DMS 273 (cell line): ENCODE measurements at regions not wholly inside any gene's neighbourhood (a gene's known extent, or its start where the extent isn't known, plus 50 kb on each side); places are given as distances from the start of the nearest gene placed in this dataset.
"Not testable (repeated sequence)": the region's sequence is repeated elsewhere in the genome, so short reads cannot be mapped to it uniquely, and the experiment has no call there.

ENCODE experiments used
- DNase-seq: peaks from one replicate; lab custom pipeline; 2025; ENCODE audit not compliant: unreplicated experiment; lab: John Stamatoyannopoulos, UW

DNA sequence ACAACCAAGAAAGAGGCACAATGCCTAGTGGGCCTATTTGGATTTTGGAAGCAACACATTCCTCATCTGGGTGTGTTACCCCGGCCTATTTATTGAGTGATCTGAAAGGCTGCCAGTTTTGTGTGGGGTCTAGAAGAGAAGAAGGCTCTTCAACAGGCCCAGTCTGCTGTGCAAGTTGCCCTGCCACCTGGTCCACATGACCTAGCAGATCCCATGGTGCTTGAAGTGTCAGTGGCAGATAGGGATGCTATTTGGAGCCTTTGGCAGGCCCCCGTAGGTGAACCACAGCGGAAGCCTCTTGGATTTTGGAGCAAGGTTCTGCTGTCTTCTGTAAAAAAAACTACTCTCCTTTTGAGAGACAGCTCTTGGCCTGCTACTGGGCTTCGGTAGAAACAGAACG lies 820.1 kb downstream of the TMTC2 start:
- no peak for DNase-seq

DNA sequence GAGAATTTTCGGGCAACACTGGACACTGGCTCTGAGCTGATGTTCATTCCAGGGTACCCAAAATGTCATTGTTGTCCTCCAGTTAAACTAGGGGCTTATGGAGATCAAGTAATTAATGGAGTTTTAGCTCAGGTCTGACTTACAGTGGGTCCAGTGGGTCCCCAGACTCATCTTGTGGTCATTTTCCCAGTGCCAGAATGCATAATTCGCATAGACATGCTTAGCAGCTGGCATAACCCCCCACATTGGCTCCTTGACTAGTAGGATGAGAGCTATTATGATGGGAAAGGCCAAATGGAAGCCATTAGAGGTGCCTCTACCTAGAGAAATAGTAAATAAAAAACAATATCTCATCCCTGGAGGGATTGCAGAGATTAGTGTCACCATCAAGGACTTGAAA lies 818.9 kb downstream of the TMTC2 start:
- no peak for DNase-seq

DNA sequence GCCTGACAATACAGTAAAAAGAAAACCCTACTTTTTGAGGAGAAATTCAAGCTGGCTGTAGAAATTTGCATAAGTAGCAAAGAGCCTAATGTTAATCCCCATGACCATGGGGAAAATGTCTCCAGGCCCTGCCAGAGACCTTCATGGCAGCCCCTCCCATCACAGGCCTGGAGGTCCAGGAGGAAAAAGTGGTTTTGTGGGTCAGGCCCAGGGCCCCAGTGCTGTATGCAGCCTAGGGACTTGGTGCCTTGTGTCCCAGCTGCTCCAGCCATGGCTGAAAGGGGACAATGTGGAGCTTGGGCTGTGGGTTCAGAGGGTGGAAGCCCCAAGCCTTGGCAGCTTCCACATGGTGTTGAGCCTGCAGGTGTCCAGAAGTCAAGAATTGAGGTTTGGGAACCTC lies 813.2 kb downstream of the TMTC2 start:
- DNase-seq = not testable (repeated sequence)

DNA sequence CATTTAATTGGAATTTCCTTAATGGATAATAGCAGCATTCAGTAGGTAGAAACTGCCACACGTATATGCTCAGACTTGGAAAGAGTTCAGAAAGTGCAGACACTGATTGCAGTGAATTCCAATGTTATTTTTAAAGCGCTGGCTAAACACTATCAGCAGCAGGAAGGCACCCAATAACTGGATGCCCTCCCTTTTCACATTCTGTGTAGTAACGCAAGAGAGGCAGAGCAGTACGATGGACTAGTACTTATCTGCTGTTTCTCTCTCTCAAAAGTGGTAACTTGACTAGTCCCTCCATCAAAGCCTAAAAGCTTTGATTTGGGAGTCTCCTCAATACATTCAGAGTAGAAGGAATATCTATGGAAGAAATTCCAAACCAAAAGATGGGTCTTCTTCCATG lies 791.0 kb downstream of the TMTC2 start:
- no peak for DNase-seq

DNA sequence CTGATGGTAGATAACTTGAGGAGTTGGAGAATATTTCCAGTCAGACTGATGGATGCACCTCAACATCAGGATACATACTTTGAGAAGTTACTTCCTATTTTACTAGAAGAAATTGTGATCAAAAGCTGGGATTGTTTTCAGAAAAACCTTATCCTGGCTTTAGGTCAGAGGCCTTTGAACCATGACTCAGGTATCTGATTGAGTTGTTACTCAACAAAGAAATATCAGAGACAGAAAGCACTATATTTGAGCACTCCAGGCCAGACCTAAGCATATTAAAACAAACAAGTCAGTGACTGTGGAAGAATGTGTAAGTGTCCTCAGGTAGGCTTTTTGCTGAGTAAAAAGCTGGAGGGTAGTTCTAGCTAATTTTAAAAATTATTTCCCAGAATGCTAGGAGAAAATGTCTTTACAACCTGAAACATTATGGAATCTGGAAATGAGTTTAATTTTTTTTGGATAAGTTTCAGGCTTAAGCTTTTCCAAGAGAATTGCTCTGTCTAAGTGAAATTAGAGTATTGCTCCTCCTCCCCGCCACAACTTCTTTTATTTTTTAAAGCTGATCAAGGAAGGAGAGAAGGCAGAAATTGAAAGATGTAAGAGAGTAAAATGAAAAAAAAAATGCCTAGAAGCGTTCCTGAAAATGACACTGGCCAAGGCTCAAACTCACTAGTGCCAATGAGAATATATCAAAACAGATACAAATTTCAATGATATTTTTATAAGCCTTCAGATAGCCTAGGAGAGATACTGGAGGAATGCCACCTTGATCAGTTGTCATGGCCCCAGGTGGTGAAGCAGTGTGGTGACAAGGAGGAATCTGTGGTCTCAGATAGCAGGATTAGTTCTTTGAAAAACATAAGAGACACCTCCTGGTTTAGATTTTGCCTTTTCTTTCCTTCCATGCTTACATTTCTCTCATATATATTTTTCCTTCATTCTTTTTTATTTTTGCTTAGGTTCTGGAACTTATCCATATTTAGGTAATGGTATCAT lies 790.3 kb downstream of the TMTC2 start:
- no peak for DNase-seq

DNA sequence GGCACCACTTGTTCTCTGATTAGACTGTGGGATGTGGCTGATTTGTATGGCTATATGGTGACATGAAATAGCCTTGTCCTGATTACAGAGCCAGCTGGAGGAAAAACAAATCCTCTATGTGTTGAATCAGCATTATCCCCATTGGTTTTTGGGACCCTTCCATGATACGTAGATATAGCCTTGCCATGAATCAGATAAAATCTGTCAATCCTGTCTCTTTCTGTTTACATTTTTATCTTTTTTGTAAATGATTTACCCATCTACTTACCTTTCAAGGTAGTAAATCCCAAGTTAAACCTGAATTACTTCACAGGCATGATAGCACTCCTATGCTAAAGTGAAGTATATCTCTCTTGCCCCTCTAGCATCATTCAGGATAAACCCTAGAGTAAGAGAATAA lies 789.3 kb downstream of the TMTC2 start:
- no peak for DNase-seq

DNA sequence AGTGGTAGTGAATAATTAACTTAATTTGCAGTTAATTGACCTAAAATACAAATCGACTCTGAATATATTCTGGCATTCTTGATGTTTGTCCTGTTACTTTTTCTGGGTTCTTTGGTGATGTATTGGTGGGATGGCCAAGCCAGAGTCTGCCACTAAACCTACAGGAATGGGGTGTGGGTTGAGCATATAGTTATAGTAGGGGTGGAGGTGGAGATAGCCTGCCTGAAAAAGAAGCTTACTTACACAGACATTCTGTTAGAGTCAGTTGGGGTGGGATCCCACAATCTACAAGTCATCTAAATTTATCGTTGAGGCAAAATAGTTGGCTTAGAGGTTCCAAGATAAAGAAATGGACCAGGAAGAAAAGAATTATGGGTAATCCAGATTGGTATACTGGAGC lies 787.7 kb downstream of the TMTC2 start:
- DNase-seq = no peak

DNA sequence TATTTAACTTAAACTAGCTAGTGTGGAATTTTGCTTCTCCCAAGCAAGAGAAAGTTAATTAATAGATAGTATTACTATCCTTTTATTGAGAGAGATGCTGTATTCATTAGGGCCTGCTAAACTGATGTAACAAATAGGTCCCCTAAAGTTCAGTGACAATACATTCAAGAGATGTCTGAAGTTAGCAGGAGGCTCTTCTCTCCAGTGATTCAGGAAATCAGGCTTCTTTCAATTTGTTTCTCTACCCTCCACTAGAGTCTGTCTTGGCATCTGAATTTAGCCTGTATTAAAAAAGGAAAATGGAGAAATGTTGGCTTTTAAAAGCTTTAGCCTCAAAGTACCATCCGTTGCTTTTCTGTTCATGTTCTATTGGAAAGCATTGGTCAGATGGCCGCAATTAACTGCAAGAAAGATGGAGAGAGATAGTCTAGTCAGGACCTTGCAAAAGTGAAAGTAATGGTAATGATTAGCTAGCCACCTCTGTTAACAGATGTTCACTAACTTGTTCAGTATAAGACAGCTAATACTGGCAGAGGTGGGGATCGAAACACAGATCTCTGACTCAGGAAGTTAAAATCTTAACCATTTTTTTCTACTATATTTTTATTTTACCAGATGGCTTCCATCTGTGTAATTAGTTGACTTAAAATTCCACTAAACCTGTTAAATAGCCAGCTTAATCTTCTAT lies 786.8 kb downstream of the TMTC2 start:
- DNase-seq = peak; percentile 24

DNA sequence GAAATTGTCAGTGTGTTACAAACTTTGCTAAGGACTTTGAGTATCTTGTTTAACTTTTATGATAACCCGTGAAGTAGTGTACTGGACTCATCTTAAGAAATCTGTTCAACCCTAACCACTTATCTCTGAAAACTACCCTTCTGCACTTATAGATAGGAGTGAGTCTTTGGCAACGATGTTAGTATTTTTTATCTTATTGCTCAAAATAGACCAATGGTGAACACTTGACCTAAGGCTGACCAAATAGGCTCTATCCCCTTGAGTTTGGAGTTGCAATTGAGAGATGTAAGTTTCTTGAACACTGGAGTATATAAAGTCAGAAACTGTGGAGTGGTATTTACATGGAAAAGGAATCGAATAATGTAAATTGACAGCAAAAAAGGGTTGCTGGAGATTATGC lies 786.1 kb downstream of the TMTC2 start:
- DNase-seq = no peak

DNA sequence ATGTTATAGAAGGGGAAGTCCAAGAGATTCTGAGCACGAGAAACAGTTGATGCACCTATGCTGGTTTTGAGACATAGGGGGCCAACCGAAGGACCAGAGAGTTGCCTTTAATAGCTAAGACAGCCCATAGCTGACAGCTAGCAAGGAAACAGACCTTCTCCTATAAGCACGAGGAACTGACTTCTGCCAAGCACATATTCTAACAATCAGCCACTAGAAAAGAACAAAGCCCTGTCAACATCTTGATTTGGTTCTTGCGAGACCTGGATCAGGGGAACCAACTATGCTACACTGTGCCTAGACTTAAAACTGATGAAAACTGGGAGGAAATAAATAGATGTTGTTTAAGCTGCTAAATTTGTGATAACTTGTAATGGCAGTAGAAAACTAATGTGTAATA lies 785.6 kb downstream of the TMTC2 start:
- no peak for DNase-seq

DNA sequence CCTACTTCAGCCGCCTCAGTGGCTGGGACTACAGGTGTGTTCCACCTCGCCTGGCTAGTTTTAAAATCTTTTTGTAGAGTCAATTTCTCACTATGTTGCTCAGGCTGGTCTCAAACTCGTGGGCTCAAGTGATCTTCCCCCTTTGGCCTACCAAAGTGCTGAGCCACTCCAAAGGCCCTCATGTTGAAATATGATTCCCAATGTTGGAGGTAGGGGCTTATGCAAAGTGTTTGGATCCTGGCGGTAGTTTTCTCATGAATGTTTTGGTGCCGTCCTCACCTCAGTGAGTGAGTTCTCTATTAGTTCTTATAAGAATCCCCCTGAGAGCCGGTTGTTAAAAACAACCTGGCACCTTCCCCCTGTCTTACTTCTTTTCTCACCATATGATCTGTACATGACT lies 784.6 kb downstream of the TMTC2 start:
- no peak for DNase-seq

DNA sequence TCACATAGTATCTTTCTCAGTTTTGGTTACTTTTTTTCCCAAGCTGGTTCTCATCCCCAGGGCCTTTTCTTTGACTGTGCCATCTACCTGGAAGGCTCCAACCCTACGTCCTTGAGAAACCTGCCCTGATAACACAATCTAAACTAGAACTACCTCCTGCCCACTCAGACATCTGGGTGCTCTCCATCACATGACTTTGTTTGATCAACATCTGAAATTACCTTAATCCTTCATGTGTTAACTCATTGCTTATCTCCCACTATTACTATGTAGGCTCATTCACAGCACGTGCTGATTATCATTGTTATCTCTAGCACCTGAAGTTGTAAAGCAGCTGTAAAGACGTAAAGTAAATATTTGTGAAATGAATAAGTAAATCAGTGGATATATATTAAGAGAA lies 784.0 kb downstream of the TMTC2 start:
- DNase-seq = no peak

DNA sequence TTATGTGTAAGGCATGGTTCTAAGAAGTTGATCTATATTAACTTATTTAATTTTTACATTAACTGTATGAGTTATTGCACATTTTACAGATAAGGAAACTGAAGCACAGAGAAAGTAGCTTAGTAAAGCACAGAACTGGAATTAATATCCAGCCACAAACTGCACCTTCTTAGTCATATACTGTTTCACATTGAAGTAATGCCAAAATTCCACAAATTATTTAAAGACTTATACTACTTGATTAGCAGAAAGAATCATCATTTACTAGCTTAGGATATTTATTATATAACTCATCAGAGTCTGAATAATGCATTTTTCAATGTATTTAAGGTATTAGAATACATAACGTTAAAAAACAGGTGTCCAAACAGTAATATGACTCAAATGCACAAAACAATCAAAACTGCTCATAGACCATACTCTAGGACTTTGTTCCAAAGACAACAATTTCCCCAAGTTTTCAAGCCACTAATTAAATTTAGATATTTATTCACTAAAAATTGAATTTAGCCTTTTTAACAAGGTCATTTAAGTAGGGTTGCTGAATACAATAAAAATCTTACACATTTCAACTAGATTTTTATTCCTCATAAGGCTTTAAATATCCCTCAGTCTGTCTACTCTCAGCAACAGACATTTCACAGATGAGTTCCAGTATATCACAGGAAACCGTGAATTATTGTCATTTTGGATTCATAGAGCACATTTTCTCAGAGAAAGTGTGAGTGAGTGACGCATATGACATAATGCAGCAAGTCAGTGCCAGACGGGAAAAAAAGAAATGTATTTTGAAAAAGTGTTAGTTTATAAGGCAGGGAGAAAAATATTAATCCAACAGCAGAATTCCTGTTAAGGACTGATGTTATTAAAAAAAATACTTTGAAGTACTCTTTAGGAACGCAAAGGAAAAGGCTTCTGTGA lies 782.5 kb downstream of the TMTC2 start:
- DNase-seq = no peak

DNA sequence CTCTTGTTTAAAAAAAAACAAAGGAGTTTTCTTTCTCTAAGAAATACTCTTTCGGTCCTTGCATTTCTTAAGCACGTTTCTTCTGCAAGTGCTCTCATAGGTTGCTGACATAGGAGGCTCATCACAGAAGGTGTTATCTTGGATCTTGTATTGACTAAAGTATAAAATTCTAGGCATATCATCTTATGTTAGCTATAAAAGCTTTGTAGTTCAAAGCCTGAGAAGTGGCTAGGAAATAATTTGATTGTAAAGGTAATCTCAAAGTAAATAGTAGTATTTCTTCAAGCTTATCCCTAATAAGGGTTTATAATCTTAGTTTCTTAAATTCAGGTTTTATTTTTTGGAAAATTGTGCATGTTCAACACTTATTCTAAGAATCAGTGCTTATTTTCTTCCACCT lies 778.9 kb downstream of the TMTC2 start:
- no peak for DNase-seq

DNA sequence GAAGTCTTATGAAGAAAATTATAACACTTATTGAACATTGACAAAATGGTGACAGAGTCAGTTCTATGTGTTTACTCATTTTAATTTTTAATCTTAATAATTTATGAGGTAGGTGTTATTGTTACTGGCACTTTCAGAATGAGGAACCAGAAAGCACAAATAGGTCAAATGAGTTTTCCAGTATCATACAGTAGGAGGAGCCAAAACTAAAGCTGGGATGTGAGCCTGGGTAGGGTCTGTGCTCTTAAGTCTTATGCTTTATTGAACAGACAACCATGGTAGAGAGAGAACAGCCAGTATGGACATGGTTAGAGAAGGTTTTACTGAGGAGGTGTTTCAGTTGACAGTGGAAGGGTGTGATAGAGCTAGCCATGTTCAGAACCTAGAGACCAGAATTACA lies 775.7 kb downstream of the TMTC2 start:
- DNase-seq = peak; percentile 13

DNA sequence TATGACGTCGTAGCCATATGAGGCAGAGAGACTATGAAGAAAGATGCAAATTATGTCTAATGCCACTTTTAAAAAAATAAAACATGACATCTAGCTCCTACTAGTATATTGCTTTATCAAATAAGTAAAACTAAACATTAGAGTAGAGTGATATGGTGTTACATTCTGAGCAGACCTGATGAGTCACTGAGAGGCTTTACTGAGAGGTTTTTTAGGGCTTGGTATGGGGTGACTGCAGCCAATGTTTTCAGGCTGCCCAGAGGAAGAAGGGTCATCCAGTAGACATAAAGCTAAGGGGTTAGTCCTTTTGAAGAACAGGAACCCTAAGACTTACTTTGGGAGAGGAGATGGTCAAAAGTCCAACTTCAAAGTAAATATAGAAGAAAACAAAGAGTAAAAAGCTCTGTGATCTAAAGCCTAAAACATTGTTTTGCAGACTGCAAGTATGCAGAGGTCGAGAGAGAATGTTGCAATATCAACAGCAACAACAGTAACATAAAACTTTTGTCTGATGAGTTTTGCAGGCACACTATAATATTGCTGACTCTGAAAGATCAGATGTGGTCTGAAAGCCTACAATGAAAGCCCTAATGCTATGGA lies 774.7 kb downstream of the TMTC2 start:
- no peak for DNase-seq

DNA sequence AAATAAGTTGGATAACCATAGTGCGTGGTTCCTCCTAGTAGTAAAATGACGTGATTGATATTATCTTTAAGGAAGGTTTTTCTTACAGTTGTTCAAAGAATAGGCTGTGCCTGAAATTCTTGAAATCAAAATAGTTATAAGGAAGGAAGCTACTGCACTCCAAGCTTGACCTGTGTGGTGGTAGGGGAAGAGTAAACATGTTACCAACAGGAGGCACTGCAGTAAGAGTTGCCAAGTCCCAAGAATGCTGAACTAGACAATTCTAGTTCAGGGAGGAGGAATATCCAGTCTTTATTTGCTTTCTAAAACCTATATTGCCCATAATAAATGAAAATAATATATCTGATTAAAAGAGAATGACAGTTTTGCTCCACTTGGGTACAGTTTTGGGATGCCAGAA lies 764.5 kb downstream of the TMTC2 start:
- no peak for DNase-seq

DNA sequence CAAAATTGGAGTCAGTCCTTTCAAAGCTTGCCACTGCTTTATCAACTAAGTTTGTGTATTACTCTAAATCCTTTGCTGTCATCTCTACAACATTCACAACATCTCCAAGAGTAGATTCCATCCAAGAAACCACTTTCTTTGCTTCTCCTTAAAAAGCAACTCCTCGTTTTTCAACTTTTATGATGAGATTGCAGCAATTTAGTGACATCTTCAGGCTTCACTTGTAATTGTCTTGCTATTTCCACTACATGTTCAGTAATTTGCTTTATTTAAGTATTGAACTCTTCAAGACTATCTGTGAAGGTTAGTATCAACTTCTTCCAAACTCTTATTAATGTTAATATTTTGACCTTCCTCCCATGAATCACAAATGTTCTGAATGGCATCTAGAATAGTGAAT lies 747.9 kb downstream of the TMTC2 start:
- DNase-seq = no peak

DNA sequence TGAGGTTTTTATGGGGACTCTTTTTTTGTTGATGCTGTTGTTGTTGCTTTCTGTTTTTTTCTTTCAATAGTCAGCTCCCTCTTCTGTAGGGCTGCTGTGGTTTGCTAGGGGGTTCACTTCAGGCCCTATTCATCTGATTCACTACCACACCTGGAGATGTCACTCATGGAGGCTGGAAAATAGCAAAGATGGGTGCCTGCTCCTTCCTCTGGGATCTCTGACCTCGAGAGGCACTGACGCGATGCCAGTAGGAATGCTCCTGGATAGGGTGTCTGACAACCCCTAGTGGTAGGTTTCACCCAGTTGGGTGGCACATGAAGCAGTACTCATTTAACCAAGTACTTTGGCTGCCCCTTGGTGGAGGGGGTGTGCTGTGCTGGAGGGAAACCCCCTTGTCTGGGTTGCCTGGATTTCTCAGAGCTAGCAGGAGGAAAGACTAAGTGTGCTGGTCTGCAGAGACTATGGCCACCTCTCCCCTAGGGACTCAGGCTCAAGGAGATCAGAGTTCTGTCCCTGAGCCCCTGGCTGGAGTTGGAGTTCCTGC lies 745.5 kb downstream of the TMTC2 start:
- no peak for DNase-seq

DNA sequence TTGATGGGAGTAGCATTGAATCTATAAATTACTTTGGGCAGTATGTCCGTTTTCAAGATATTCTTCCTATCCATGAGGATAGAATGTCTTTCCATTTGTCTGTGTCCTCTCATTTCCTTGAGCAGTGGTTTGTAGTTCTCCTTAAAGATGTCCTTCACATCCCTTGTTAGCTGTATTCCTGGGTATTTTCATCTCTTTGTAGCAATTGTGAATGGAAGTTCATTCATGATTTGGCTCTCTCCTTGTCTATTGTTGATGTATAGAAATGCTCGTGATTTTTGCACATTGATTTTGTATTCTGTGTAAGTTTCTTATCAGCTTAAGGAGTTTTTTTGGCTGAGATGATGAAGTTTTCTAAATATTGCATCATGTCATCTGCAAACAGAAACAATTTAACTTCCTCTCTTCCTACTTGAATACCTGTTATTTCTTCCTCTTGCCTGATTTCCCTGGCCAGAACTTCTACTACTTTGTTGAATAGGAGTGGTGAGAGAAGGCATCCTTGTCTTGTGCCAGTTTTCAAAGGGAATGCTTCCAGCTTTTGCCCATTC lies 741.0 kb downstream of the TMTC2 start:
- DNase-seq = not testable (repeated sequence)
